Liver (tissue), 2 donors: ENCODE measurements at regions not wholly inside any gene's neighbourhood (a gene's known extent, or its start where the extent isn't known, plus 50 kb on each side); places are given as distances from the start of the nearest gene placed in this dataset.

Experiments used
- FOXA1 ChIP-seq: IDR thresholded peaks from 2 replicates; pipeline ENCODE4 v1.6.1; 2016; ENCODE audit warnings: antibody characterized with exemption
- YY1 ChIP-seq: IDR thresholded peaks from 2 replicates; pipeline ENCODE4 v1.6.1; 2016; ENCODE audit warnings: antibody characterized with exemption, mild to moderate bottlenecking
- TF ChIP-seq, protein P1 (sequence below): fragments of 150-350 bp; IDR thresholded peaks from 2 replicates; pipeline ENCODE4 v1.5.1; 2017; ENCODE audit warnings: improper control_type of control experiment, low read depth, low read length; ENCODE audit not compliant: missing input control
- donor health status: healthy.

DNA sequence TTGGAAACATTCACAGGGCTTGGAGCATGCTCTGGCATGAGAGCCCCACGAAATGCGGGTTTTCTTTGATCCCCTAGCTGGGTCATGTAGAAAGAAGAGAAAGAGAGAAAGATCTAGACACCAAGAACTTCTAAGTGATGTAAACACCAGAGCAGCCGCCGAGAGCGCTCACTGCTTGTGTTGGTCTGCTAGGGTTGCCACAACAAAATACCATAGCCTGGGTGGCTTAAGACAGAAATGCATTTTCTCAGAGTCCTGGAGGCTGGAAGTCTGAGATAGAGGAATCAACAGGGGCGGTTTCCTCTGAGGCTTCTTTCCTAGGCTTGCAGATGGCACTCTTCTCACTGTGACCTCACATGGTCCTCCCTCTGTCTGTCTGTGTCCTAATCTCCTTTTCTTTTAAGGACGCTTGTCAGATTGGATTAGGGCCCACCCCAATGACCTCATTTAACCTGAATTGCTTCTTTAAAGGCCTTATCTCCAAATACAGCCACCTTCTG lies 139.5 kb downstream of the CYLD start:
- TF ChIP-seq, protein P1, sequence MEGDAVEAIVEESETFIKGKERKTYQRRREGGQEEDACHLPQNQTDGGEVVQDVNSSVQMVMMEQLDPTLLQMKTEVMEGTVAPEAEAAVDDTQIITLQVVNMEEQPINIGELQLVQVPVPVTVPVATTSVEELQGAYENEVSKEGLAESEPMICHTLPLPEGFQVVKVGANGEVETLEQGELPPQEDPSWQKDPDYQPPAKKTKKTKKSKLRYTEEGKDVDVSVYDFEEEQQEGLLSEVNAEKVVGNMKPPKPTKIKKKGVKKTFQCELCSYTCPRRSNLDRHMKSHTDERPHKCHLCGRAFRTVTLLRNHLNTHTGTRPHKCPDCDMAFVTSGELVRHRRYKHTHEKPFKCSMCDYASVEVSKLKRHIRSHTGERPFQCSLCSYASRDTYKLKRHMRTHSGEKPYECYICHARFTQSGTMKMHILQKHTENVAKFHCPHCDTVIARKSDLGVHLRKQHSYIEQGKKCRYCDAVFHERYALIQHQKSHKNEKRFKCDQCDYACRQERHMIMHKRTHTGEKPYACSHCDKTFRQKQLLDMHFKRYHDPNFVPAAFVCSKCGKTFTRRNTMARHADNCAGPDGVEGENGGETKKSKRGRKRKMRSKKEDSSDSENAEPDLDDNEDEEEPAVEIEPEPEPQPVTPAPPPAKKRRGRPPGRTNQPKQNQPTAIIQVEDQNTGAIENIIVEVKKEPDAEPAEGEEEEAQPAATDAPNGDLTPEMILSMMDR, result no peak
- TF ChIP-seq FOXA1, result no peak
- no peak for TF ChIP-seq YY1
